MCF 10A (cell line): ENCODE measurements at regions not wholly inside any gene's neighbourhood (a gene's known extent, or its start where the extent isn't known, plus 50 kb on each side); places are given as distances from the start of the nearest gene placed in this dataset.

Source experiments
- BruUV-seq: library from RNA; stranded (reverse); fragments of 400-500 nt; replicated peaks from 2 replicates; lab custom pipeline; 2021; lab: Mats Ljungman, UMichigan
- CTCF ChIA-PET: fragments of 300-600 bp; sonication (Branson Sonifier 250); formaldehyde crosslinking; extraction: SDS; loops from one replicate; lab custom pipeline; 2021; ENCODE audit warnings: antibody characterized with exemption, inconsistent platforms; lab: Yijun Ruan, JAX
- POLR2A ChIA-PET: fragments of 300-600, 350-650 bp; sonication (Branson Sonifier 250); formaldehyde crosslinking; extraction: SDS; loops from one replicate; lab custom pipeline; 2020; ENCODE audit warnings: antibody characterized with exemption, inconsistent platforms; lab: Yijun Ruan, JAX
- DNase-seq: peaks from one replicate; pipeline ENCODE4 v3.0.0-alpha.2; 2018; ENCODE audit not compliant: unreplicated experiment
- H3K27ac Mint-ChIP-seq: one replicate; pipeline ENCODE4 v1.8.0; 2022; ENCODE audit warnings: mild to moderate bottlenecking, low read depth, mixed read lengths; ENCODE audit not compliant: unreplicated experiment
- H3K27me3 Mint-ChIP-seq: one replicate; pipeline ENCODE4 v1.8.0; 2022; ENCODE audit warnings: mixed read lengths; ENCODE audit not compliant: insufficient read depth, unreplicated experiment
- H3K36me3 Mint-ChIP-seq: one replicate; pipeline ENCODE4 v1.8.0; 2022; ENCODE audit warnings: mild to moderate bottlenecking, moderate library complexity, mixed read lengths; ENCODE audit not compliant: insufficient read depth, unreplicated experiment
- H3K4me1 Mint-ChIP-seq: one replicate; pipeline ENCODE4 v1.8.0; 2022; ENCODE audit warnings: mixed read lengths; ENCODE audit not compliant: insufficient read depth, unreplicated experiment
- H3K4me3 Mint-ChIP-seq: one replicate; pipeline ENCODE4 v1.8.0; 2022; ENCODE audit warnings: mild to moderate bottlenecking, moderate library complexity, mixed read lengths; ENCODE audit not compliant: unreplicated experiment
- H3K9me3 Mint-ChIP-seq: one replicate; pipeline ENCODE4 v1.8.0; 2022; ENCODE audit warnings: mixed read lengths; ENCODE audit not compliant: unreplicated experiment
- intact Hi-C: fragments of 100-400 bp; cut with micrococcal nuclease; formaldehyde crosslinking; loops from 2 replicates; pipeline ENCODE4 v1.14.1; 2022
- TF ChIP-seq, protein P1 (sequence below): fragments of 200-600 bp; IDR thresholded peaks from one replicate; pipeline ENCODE4 v1.8.0; 2022; ENCODE audit warnings: antibody characterized with exemption, mild to moderate bottlenecking; ENCODE audit not compliant: unreplicated experiment

DNA sequence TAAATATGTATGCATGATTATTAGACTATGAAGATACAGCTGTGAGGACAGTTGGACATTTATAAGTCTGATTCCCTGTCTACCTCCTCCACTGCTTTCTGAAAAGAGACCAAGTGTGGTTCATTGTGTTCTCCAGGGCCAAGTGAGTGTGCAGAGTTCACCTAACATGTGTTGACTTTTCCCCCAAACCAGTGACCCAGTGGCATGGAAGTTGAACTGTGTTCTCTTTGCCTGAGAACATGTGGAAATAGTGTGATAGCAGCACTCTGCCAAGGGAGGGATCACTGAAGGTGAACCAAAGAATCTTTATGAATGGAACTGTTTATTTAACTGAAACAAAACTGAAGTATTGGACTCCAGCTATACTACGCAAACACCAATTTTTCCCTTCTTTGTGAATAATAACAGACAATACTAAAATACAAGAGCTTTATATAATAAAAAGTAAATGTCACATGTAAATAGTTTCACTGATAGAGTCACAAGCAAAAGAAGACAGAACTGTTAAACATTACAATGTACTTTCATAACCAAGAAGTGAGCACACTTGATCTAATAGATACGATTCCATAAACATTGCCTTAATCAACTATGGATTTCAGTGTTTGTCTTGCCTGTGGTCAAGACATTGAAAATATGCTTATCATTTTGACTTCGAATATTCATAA is 200.3 kb upstream of the FUT9 start:
- POLR2A ChIA-PET: no interaction called here
- no peaks in the 10 kb centered on the region for H3K36me3 Mint-ChIP-seq
- H3K4me1 Mint-ChIP-seq: no peaks in the 10 kb centered on the region
- TF ChIP-seq, protein P1, sequence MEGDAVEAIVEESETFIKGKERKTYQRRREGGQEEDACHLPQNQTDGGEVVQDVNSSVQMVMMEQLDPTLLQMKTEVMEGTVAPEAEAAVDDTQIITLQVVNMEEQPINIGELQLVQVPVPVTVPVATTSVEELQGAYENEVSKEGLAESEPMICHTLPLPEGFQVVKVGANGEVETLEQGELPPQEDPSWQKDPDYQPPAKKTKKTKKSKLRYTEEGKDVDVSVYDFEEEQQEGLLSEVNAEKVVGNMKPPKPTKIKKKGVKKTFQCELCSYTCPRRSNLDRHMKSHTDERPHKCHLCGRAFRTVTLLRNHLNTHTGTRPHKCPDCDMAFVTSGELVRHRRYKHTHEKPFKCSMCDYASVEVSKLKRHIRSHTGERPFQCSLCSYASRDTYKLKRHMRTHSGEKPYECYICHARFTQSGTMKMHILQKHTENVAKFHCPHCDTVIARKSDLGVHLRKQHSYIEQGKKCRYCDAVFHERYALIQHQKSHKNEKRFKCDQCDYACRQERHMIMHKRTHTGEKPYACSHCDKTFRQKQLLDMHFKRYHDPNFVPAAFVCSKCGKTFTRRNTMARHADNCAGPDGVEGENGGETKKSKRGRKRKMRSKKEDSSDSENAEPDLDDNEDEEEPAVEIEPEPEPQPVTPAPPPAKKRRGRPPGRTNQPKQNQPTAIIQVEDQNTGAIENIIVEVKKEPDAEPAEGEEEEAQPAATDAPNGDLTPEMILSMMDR: no peak
- H3K27me3 Mint-ChIP-seq: no peaks in the 10 kb centered on the region
- CTCF ChIA-PET: no interaction called here
- DNase-seq: no peak
- no TSS peak for BruUV-seq
- no peak overlapping the region for H3K4me3 Mint-ChIP-seq
- H3K9me3 Mint-ChIP-seq: no peaks in the 10 kb centered on the region
- intact Hi-C loops: no loop called here
- H3K27ac Mint-ChIP-seq: no peak overlapping the region

DNA sequence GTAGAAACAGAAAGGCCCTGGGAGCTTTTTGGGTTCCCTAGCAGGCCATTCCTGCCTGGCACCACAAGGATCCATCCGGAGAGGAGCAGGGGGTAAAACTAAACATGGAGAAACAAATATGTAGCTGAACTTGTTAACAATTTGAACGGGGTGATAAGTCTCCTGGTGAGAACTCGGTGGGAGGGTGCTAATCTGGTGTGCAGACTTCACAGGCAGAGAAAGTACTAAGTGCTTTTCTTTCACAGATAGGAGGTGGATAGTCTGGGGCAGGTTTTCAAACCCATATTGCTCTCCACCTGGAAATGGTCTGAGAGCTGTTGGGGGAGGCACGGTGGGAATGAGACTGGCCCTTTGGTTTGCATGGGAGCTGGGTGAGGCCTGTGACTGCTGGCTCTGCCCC is 196.3 kb upstream of the FUT9 start:
- H3K4me1 Mint-ChIP-seq: no peaks in the 10 kb centered on the region
- TF ChIP-seq, protein P1: no peak
- no TSS peak for BruUV-seq
- H3K27me3 Mint-ChIP-seq: no peaks in the 10 kb centered on the region
- CTCF ChIA-PET: interaction anchor here (0.6 to 1.8 kb wide), 2 partner anchors 26 to 538 kb away, joined by 3 to 6 read pairs; no protein-coding TSS in a partner anchor
- H3K4me3 Mint-ChIP-seq: no peak overlapping the region
- no peaks in the 10 kb centered on the region for H3K36me3 Mint-ChIP-seq
- POLR2A ChIA-PET: no interaction called here
- H3K27ac Mint-ChIP-seq: no peak overlapping the region
- H3K9me3 Mint-ChIP-seq: peaks cover 3% of the 10 kb centered on the region
- intact Hi-C loops: no loop called here
- no peak for DNase-seq

DNA sequence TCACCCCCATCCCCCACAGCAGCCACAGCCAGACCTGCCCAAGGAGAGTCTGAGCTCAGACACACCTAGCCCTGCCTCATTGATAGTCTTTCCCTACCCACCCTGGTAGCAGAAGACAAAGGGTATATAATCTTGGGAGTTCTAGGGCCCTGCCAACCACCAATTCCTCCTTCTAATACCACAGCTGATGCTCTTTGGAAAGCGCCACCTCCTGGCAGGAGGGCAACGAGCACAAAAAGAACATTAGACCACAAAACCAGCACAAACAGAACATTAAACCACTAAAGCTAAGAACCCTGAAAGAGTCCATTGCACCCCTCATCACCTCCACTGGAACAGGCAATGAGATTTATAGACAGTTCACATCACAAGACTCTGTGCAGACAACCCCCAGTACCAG is 195.8 kb upstream of the FUT9 start:
- DNase-seq: peak; percentile 23
- ChIA-PET CTCF (interaction anchor here (0.6 to 1.8 kb wide), 2 partner anchors 27 to 538 kb away, joined by 3 to 6 read pairs; no protein-coding TSS in a partner anchor), POLR2A (no interaction called here)
- H3K9me3 Mint-ChIP-seq: peaks cover 5% of the 10 kb centered on the region
- no peaks in the 10 kb centered on the region for H3K27me3 Mint-ChIP-seq
- intact Hi-C loops: loop anchor here (1.0 kb wide), 1 partner anchor 389 kb away; no protein-coding TSS in a partner anchor
- no TSS peak for BruUV-seq
- H3K4me1 Mint-ChIP-seq: no peaks in the 10 kb centered on the region
- no peak overlapping the region for H3K4me3 Mint-ChIP-seq
- no peaks in the 10 kb centered on the region for H3K36me3 Mint-ChIP-seq
- TF ChIP-seq, protein P1: no peak
- no peak overlapping the region for H3K27ac Mint-ChIP-seq

DNA sequence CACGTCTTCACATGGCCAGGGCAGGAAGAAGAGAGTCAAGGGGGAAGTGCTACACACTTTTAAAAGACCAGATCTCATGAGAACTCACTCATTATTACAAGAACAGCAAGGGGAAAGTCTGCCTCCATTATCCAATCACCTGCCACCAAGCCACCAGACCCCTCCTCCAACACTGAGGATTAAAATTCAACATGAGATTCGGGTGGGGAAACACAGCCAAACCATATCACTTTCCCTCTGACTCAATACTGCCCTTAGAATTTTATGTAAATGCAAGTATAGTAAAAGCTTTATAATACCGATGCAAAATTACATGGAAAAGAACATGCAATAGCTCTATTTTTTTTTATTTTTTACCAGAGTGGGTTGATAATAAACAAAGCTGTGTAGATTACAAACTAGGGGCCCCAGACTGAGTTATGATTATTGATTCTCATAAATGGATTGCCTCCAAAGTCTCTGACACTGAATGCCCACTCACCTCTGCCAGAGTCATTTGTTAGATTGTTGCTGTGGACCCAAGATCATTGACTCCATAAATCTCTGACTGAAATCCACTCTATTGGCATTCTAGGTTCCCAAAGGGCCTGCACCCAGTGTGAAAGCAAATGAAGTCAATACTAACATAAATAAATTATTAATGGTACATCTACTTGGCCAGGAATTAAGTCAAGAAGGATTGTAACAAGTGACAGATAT is 184.8 kb upstream of the FUT9 start:
- DNase-seq: no peak
- no peaks in the 10 kb centered on the region for H3K36me3 Mint-ChIP-seq
- H3K27me3 Mint-ChIP-seq: no peaks in the 10 kb centered on the region
- H3K4me3 Mint-ChIP-seq: no peak overlapping the region
- no peaks in the 10 kb centered on the region for H3K4me1 Mint-ChIP-seq
- H3K9me3 Mint-ChIP-seq: no peaks in the 10 kb centered on the region
- H3K27ac Mint-ChIP-seq: no peak overlapping the region
- no TSS peak for BruUV-seq
- ChIA-PET CTCF (no interaction called here), POLR2A (no interaction called here)
- intact Hi-C loops: no loop called here
- TF ChIP-seq, protein P1: no peak
